NCI-H774 (cell line): ENCODE measurements at regions not wholly inside any gene's neighbourhood (a gene's known extent, or its start where the extent isn't known, plus 50 kb on each side); places are given as distances from the start of the nearest gene placed in this dataset.

Source experiments
- DNase-seq: peaks from one replicate; lab custom pipeline; 2025; lab: John Stamatoyannopoulos, UW

DNA sequence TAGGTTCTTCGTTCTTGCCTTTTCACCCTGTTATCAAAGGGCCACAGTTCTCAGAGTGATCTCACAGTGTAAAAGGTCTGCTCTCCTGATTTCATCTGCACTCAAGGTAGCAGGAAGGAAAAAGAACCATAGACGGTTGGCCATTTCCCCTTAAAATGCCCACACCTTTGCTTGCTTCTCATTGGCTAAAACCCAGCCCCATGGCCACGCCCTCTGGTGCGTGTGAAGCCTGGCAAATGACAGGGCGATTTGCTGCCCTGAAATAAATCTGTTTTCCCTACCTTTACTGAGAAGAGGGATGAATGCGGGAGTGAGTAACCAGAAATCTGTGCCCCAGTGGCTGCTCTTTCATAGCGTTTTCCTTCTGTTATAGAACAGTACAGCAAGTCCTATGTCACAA, 269.3 kb downstream of the POU4F1 start:
- no peak for DNase-seq

DNA sequence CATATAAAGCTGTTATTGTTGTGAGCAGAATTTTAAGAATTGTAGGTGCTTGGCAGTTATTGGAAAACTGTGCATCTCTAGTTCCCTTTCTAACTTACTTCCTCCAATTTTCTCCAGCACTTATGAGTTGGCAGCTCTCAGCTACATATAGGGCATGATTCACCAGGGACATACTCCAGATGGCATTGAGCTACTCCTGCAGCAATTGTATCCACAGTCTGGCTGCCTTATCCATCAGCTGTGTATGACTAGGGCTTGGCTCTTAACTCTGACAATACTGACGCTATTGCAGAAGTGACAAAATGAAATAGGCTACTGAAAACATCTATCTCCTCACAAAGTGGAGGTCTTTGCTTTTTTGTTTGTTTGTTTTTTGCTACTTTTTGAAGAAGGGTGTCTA, 276.7 kb downstream of the POU4F1 start:
- no peak for DNase-seq

DNA sequence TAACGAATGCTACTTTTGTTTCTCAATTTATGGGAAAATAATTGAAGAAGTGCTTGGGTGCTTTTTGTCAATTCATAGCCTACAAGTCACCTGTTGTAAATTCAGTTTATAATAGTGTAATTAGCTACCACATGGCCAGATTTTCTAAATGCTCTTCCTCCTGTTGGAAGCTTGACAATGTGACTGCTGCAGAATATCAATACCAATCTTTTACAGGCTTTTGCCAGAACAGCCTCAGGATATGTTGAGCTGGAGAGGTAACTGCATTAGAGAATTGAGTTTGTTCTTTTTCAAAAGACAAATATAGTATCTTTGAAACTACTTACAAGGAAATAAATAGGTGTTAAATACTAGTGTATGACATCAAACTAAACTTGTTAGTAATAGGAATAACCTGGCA, 277.8 kb downstream of the POU4F1 start:
- no peak for DNase-seq

DNA sequence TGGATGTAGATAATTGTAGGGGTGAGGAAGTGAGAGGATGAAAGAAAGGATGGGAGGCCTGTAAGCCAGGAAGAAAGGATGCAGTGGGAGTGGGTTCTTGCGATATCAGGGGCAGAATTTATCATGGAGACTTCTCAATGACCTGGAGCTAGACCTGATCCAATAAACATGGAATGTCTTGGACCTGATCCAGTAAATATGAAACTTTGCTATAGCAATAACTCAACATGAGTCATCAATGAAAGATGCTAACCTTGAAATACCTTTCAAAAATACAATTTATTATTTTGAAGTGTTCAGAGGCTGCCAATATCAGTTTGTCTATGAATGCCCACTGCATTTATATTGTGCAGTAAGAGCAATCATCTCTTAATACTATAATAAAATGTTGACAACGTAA, 279.5 kb downstream of the POU4F1 start:
- DNase-seq = no peak

DNA sequence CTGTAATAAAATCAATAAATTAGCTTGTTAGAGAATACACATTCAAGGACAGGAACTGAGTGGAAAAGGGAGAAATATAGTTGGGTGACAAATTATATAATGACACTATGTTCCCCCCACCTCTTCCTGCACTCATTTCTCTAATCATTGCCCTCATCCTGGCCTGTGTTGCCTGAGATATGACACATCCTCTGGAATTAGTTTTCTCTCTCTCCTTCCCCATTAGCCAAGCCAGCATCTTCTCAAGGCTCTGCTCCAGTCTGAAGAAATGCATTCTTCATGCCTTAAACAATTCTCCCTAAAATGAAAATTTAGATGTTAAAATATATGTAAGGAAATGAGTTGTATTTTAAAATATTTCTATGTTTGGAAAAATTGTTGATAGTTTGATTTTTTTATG, 280.3 kb downstream of the POU4F1 start:
- no peak for DNase-seq

DNA sequence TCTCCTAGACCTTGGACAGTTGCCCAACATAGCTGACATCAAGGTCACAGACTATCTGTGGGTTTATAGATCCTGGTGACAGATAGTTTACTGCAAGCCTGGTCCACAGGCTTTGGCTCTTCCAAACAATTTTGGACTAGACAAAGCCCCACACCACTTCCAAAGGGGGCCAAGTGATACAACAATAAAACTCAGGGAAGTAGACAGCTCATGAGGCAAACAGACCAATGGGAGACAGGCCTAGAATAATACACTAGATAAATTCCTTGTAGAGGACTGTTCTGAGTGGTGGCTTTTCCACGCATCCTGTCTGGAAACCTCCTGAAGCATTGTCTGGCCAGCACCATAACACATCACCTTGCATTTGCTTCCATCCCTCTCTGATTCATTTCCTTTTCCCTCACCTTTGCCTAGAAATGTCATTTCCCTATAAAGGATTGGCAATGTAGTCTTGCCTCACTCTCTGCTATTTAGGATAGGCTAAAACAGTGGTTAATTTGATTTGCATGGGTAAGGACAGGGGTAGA, 284.2 kb downstream of the POU4F1 start:
- DNase-seq = no peak

DNA sequence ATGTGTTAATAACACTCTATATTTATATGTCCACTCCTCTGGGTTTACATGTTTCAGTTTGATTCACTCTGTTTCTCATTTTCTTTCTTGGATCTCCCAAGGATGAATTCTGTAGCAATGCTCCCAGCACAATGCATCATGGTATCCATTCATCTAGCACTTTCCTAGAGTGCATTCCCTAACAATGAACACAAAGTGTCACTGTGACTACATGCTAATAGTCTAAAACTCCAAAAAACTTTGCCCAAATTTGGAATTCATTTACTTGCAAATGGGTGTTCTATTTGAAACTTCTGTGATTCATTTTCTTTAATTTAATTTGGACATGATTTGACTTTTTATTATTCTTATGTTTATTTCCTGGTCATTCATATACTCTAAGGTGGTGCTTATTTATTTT, 286.3 kb downstream of the POU4F1 start:
- no peak for DNase-seq

DNA sequence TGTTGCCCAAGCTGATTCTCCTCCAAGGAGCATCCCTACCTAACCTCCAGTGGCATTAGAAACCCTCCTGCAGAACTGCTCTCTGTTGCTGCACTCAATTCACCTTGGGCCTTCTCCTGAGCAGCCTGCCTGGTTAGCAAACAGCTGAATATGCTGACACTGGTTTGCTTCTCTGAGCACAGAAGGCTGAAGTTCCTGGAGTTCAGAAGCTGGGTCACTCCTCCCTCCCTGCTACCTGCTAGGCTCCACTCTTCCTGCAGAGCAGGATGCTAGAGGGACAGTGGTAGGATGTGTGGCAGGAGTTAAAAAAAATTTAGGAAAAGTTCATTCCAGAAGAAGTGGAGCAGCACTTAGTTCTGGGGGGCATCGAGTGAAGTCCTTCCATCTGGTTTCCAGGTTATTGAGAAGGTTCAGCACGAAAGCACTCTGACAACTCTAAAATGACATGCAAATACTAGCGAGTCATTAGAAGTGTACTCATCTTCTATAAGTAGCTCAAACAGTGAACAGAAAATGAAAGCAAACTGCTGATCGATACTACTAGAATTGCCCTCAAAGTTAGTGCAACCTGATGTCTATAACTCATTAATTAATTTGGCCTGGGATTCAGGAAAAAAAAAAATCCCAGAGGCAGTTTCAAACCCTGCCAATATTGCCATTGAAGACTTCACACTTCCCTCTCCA, 293.7 kb downstream of the POU4F1 start:
- no peak for DNase-seq

DNA sequence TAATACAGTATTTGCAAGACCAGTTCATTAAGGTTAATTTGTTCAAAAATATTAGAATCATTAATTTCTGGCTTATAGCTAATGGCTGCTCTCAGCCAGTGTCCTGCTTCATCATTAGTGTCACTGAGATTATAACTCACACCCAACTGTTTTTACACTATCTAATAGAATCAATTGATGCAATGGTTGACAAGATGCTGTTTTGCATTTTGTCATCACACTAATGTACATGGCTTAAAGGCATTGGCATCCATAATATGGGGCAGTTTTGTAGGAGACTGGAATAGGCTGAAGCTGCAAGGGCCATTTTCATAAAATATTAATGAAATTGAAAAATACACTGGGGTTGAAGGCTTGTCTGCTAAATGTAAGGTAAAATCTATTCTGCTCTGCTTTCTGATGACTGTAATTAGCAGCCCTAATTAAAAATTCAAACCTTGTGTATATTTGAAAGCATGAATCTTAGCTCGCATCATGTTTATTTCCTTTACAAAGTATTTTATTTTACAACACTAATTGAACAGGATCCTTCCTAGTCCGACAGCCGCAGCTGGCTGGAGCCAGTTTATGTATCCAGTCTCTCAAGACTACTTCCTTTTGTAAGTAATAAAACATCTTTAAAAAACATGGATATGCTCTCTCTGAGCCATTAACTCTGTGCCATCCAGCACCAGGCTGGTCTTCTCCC, 296.7 kb downstream of the POU4F1 start:
- DNase-seq = no peak

DNA sequence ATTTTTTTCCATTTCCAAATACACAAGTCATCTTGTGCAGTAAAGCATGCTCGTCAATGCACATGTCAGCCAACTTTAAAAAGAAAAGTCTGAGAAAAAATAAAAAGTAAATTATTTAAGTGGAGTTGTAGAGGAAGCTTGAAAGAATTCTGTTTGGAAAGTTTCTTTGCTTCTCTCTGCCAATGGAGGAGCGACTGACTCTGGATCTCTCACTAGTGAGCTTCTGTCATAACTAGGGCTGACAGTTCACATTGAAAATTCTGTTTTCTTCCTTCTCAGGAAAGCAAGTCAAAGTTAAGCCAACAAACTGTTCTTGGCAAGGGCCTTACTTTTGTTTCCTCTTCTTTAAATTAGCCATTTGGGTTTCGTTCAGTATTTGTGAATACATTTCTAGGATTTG, 298.2 kb downstream of the POU4F1 start:
- DNase-seq = no peak

DNA sequence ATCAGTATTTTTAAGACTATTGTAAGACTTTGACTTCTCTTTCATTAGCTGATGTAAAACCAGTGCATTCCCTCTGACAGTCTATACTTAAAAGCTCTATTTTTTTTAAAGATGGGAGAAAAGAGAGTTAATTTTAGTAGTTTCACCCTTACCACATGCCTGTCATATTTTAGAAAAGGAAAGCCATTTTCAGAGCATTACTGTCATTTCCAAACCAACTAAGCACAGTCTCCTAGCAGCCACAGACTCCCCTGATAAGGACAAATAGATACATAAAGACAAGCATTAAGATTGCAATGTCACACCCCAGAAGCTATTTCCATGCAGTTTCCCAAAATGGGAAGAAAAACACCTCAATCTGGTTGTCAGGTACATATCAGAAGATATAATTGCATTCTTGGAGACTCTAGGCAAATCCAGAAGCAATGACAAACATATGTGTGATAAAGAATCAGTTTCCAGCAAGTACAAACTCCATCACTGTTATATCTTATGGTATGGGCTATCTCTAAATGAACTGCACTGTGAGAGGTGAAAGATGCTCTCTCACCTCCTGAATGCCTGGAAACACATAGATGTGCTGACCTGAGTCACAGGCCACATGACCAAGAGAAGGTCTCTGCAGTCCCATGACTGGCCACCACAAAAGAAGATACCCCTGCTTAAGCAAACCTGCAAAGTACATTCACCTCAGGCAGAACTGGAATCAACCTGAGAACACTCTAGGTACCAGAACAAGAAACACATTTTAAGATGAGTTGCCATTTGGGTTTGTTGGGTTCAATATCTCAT, 303.3 kb downstream of the POU4F1 start:
- no peak for DNase-seq

DNA sequence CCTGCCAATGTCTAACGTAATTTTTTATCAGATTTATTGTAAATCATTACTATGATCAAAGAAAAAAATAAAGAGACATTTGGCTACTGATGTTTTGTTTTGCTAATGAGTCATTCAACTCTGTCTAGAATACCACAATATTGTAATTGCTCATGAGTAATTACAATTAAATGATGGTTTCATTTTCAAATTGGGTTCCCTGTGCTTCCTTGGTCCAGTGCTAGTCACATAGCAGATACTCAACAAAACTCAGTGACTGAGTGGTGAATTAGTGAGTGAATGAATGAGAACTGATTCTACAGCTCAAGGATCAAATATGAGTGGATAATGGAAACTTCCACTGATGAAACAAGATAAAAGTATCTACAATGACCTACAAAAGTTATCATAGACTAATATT, 304.7 kb downstream of the POU4F1 start:
- DNase-seq = no peak

DNA sequence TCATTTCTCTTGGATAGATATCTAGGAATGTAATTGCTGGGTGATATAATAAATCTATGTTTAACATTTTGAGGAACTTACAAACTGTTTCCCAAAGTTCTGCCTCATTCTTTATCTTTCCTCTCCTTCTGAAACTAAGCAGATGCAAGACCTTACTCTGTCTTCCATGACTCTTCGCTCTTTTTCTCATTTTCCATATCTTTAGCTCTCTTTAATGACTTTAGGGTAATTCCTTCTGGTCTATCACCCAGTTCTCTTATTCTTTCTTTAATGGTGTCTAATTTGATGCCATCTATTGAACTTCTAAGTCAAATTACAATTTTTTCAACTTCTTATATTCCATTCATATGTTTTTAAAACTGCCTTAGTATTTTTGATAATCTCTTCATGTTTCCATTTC, 316.6 kb downstream of the POU4F1 start:
- DNase-seq = no peak

DNA sequence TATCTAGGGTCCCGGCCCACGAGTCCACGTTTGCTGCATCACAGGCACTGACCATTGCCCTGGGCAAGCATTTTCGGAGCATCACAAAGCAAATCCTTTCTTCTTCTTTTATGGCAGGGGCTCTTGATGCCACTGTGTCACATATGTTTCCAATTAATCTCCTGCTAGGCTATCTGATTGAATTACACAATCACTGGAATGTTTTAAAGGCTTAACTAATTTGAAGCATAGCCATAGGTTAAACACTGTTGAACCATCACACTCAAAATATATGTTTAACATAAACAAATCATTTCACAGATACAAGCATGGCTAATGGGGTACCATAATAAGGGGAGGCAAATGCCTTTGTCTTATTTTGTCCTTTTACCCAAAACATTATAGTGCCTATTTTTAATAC, 338.3 kb downstream of the POU4F1 start:
- DNase-seq = no peak

DNA sequence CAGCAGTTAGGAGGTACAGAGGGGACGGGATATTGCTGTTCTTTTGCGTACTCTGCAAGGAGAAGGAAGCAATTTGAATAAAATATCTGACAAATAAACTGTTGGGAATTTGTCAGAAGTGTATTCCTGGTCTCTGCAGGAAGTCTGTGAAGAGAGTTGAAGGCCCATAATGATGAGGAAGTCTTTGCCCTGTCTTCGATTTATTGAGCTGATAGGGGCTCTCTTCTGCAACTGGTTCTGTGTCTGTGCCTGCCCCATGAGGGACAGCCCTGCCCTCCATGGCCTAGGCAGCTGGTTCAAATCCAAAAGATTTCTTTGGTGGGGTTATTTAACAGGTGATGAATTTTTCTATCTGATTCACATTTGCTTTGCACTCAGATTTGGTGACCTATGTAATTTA, 339.7 kb upstream of the EDNRB start:
- DNase-seq = no peak

DNA sequence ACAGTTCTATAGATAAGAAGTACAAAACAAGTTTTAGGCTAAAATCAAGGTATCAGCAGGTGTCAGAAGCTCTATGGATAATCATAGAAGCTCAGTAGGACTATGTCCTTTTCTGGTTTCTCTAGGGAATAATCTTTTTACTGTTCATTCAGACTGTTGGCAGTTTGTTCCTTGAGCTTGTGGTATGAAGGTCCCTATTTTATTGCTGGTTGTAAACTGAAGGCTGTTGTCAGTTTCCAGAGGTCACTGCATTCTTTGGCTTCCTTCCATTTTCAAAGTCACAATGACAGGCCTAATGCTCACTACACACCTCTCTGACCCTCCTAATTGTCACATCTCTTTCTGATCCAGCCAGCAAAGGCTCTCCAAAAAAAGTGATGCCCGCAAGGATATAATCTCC, 337.9 kb upstream of the EDNRB start:
- DNase-seq = no peak

DNA sequence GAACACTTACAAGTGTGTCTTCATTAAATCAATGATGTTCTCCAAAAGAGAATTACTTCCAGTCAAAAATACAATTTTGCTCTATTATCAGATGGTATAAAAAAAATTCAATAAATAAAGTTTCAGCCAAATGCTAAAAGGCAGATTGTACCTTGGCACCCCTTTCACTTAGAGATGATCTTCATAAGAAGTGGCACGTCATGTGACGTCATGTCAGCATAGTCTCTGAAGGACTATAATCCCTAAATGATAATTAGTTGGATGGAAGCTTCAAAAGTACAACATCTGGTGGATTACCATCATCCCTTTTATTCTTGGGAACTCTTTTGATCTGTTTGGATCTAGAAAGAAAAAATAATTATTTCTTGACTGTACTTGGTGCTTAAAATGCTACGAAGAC, 335.5 kb upstream of the EDNRB start:
- no peak for DNase-seq

DNA sequence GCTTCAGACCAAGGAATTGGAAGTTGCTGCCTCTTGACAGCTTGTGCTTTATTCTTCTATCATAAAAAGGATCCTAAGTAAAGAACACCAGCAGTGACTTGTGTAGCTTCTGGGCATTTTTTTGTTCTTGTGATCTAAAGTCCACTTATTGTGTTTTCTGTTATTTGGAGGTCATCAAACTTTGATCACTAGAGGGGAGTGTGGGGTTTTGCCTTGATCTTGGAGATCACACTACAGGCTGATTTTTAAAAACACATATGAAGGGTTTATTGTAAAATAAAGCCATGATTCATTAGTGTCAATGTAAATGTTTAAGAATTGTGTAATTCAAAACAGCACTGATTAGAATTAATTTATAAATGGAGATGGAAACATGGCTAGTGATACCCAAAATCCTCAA, 328.7 kb upstream of the EDNRB start:
- no peak for DNase-seq

DNA sequence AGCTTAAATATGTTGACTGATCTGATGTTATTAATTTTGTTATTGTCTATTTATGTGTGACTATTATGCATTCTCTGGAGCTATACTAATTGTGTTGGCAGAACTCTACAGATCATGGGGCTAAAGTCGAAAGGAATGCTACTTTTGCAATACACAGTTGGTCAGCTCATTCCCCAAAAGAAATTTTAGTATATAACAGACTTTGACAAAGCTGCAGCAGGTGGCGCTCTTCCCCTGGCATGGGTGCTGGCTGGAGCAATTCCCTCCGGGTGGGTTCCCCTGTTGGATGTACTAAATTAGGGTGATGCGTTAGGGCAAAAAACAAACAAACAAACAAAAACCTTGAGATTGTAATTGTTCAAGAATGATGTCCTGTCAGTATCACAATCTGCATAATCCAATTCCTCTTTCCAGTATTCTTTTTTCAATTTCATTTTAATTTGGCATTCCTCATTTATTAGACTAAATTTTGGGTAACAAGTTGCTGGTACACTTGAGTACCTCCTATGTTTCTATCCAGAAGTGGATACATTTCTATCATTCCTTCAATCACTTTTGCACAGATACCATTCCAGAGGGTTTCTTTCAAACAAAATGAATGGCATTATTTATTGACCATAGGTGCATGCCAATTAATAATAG, 322.8 kb upstream of the EDNRB start:
- peak; percentile 4 for DNase-seq

DNA sequence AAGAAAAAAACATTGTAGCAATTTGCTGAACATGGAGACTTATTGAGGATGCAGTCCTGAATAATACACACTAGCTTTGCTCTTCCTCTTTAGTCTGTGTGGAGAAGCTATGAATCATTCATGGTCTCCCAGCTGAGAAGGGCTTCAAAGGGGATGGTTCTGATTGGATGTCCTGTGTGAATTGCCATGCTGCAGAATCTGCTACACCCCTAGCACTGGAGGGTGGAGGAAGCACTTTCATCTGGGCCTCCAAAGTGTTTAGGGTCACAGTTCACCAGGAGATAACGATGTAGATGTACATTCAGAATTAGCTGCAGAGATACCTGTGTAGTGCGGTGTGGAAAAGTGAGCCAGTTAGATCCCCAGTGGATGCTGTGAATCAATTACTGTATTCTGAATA, 321.1 kb upstream of the EDNRB start:
- DNase-seq = no peak

DNA sequence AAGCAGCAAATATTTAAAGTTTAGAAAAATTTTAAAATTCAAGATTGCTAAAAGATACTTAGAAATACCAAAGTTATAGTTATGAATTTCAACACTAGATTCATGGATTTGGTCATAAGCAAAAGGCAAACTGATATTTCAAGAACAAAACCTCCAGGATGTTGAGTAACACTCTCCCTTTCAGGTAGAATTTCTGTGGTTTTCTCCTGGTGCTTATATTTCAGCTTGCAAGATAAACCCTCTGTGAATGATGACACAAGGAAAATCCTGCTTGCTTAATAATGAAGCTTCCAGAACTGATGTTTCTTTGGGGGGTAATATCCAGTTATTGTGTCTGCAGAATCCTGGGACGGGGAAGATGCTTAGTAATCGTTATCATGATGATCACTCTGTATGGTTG, 320.3 kb upstream of the EDNRB start:
- DNase-seq = no peak

DNA sequence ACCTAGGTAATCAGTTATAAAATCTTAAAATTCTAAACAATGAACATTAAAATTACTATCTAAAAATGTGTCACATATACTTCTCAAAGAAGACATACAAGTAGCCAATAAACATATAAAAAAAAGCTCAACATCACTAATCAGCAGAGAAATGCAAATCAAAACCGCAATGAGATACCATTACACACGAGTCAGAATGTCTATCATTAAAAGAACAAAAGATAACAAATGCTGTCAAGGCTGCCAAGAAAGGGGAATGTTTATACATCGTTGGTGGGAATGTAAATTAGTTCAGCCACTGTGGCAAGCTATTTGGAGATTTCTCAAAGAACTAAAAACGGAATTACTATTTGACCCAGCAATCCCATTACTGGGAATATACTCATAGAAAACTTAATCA, 310.3 kb upstream of the EDNRB start:
- DNase-seq = no peak

DNA sequence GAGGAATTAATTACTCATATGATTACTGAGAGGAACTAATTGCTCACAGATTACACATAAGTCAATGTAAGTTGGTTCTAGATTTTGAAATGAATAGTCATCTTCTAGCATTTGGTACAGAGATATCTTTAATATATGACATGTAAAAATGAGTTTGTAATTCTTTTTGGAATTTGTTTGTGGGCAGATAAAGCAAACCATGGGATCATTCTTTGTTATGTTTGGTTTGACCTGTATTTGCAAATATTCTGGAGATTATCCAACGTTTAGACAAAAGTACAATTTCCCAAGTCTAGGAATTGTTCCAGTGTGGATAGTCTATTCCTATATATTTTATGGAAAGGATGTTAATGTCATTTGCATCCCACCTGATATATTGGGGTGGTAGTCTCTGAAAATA, 309.6 kb upstream of the EDNRB start:
- DNase-seq = no peak
